H1 (cell line): ENCODE measurements at regions not wholly inside any gene's neighbourhood (a gene's known extent, or its start where the extent isn't known, plus 50 kb on each side); places are given as distances from the start of the nearest gene placed in this dataset.
"Not testable (repeated sequence)": the region's sequence is repeated elsewhere in the genome, so short reads cannot be mapped to it uniquely, and the experiment has no call there.

ENCODE experiments used
- CTCF ChIA-PET: fragments of 300-600 bp; sonication (Branson Sonifier 250); formaldehyde crosslinking; loops from one replicate; lab custom pipeline; 2021; ENCODE audit not compliant: partially characterized antibody; lab: Charles Lee
- POLR2A ChIA-PET: fragments of 300-600 bp; sonication (Branson Sonifier 250); formaldehyde crosslinking; loops from one replicate; lab custom pipeline; 2021; ENCODE audit warnings: inconsistent platforms; ENCODE audit not compliant: partially characterized antibody; lab: Charles Lee
- DNase-seq, 2 experiments: peaks; one replicate each; pipeline versions ENCODE4 v3.0.0 to v3.0.0-alpha.2; 2010 to 2022; ENCODE audit warnings: low spot score in 2 of 2, low read depth in 1 of 2, mixed read lengths in 1 of 2
- FAIRE-seq: peaks from 2 replicates; lab custom pipeline; 2011; peaks lifted over from hg19 to GRCh38; lab: Jason Lieb, UNC
- H2AFZ ChIP-seq: 2 replicates; pipeline ENCODE4 v1.8.1; 2012; ENCODE audit warnings: low read length, inconsistent platforms
- H2AK5ac ChIP-seq: 2 replicates; pipeline ENCODE4 v1.6.1; 2013; ENCODE audit warnings: low read depth, low read length
- H2BK120ac ChIP-seq: replicated peaks from 2 replicates; pipeline ENCODE3; 2013; ENCODE audit warnings: low read depth, low read length, inconsistent platforms
- H2BK12ac ChIP-seq: 2 replicates; pipeline ENCODE4 v1.6.1; 2013; ENCODE audit warnings: low read depth, low read length
- H2BK15ac ChIP-seq: 2 replicates; pipeline ENCODE4 v1.6.1; 2013; ENCODE audit warnings: low read length
- H2BK20ac ChIP-seq: 2 replicates; pipeline ENCODE4 v1.6.1; 2013; ENCODE audit warnings: low read length
- H2BK5ac ChIP-seq: 2 replicates; pipeline ENCODE4 v1.6.1; 2013; ENCODE audit warnings: low read depth, low read length
- H3K14ac ChIP-seq: 2 replicates; pipeline ENCODE4 v1.6.1; 2013; ENCODE audit warnings: inconsistent platforms; ENCODE audit not compliant: insufficient read length
- H3K18ac ChIP-seq: 2 replicates; pipeline ENCODE4 v1.6.1; 2013; ENCODE audit warnings: low read length; ENCODE audit errors: extremely low read depth
- H3K23ac ChIP-seq: 2 replicates; pipeline ENCODE4 v1.6.1; 2013; ENCODE audit warnings: inconsistent platforms; ENCODE audit not compliant: insufficient read length
- H3K23me2 ChIP-seq: 2 replicates; pipeline ENCODE4 v1.6.1; 2013; ENCODE audit warnings: low read depth, low read length
- H3K27ac ChIP-seq: 2 replicates; pipeline ENCODE4 v1.6.1; 2011; ENCODE audit warnings: low read depth, low read length, inconsistent platforms
- H3K27me3 ChIP-seq, 4 experiments: replicated peaks in 1 of 4; 1 replicate in 1 of 4; 2 replicates in 3 of 4; pipeline versions ENCODE4 v1.6.1 to v1.8.1; 2011 to 2013; ENCODE audit warnings: low read length in 3 of 4, mild to moderate bottlenecking in 3 of 4, inconsistent platforms in 2 of 4, mixed read lengths in 2 of 4, moderate library complexity in 1 of 4; ENCODE audit not compliant: control insufficient read depth in 3 of 4, insufficient read depth in 3 of 4; ENCODE audit errors: extremely low read depth in 1 of 4
- H3K36me3 ChIP-seq, 4 experiments: 2 replicates each; pipeline versions ENCODE4 v1.6.1 to v1.8.1; 2011 to 2013; ENCODE audit warnings: mild to moderate bottlenecking in 4 of 4, low read length in 3 of 4, moderate library complexity in 2 of 4, control low read depth in 1 of 4, inconsistent platforms in 1 of 4; ENCODE audit not compliant: insufficient read depth in 4 of 4, control insufficient read depth in 2 of 4
- H3K4ac ChIP-seq: replicated peaks from 2 replicates; pipeline ENCODE3; 2013; ENCODE audit warnings: low read length, low read depth, mixed read lengths, inconsistent platforms; ENCODE audit not compliant: insufficient read length
- H3K4me1 ChIP-seq, 4 experiments: replicated peaks in 1 of 4; 1 replicate in 1 of 4; 2 replicates in 3 of 4; pipeline versions ENCODE4 v1.6.1 to v1.8.1; 2011 to 2013; ENCODE audit warnings: low read length in 3 of 4, inconsistent platforms in 2 of 4, mixed read lengths in 1 of 4; ENCODE audit not compliant: insufficient read depth in 4 of 4, control insufficient read depth in 3 of 4
- H3K4me2 ChIP-seq, 2 experiments: 2 replicates each; pipeline versions ENCODE4 v1.6.1 to v1.8.1; 2011 to 2013; ENCODE audit warnings: low read depth in 2 of 2, low read length in 2 of 2, control low read depth in 1 of 2, inconsistent platforms in 1 of 2, mild to moderate bottlenecking in 1 of 2; ENCODE audit not compliant: insufficient read depth in 1 of 2
- H3K4me3 ChIP-seq, 4 experiments: fragments of 200-600, 300-600 bp in 1 of 4; sonication (generic), shearing (Covaris generic), sonication (Bioruptor Twin) in 1 of 4; 2 replicates each; pipeline versions ENCODE4 v1.5.1 to v1.8.1; 2011 to 2016; ENCODE audit warnings: low read length in 4 of 4, low read depth in 3 of 4, control low read depth in 2 of 4, inconsistent platforms in 2 of 4, mild to moderate bottlenecking in 2 of 4, mixed read lengths in 1 of 4, moderate library complexity in 1 of 4; ENCODE audit not compliant: insufficient read depth in 2 of 4; ENCODE audit errors: extremely low read depth in 1 of 4
- H3K56ac ChIP-seq: replicated peaks from 2 replicates; pipeline ENCODE3; 2013; ENCODE audit warnings: low read depth, mild to moderate bottlenecking, mixed read lengths, low read length, inconsistent platforms; ENCODE audit not compliant: insufficient read length
- H3K79me1 ChIP-seq: 2 replicates; pipeline ENCODE4 v1.6.1; 2013; ENCODE audit warnings: low read depth, low read length, control low read depth
- H3K79me2 ChIP-seq, 2 experiments: 2 replicates each; pipeline versions ENCODE4 v1.6.1 to v1.8.1; 2012 to 2013; ENCODE audit warnings: low read length in 2 of 2, mild to moderate bottlenecking in 2 of 2, inconsistent platforms in 1 of 2; ENCODE audit not compliant: insufficient read depth in 2 of 2, control insufficient read depth in 1 of 2
- H3K9ac ChIP-seq, 4 experiments: replicated peaks in 1 of 4; 1 replicate in 1 of 4; 2 replicates in 3 of 4; pipeline versions ENCODE4 v1.6.1 to v1.8.1; 2011 to 2013; ENCODE audit warnings: low read depth in 3 of 4, low read length in 3 of 4, control low read depth in 2 of 4, mild to moderate bottlenecking in 2 of 4, moderate library complexity in 2 of 4, inconsistent platforms in 1 of 4; ENCODE audit errors: extremely low read depth in 1 of 4
- H3K9me3 ChIP-seq, 2 experiments: 2 replicates each; pipeline versions ENCODE4 v1.6.1 to v1.8.1; 2012 to 2013; ENCODE audit warnings: mild to moderate bottlenecking in 2 of 2, moderate library complexity in 2 of 2, control low read depth in 1 of 2, inconsistent platforms in 1 of 2, low read depth in 1 of 2, low read length in 1 of 2, mixed read lengths in 1 of 2; ENCODE audit not compliant: insufficient read depth in 2 of 2
- H4K20me1 ChIP-seq, 2 experiments: replicated peaks in 1 of 2; 2 replicates each; pipeline versions ENCODE3 to v1.8.1; 2011 to 2013; ENCODE audit warnings: inconsistent platforms in 2 of 2, low read length in 2 of 2, mild to moderate bottlenecking in 1 of 2; ENCODE audit not compliant: insufficient read depth in 2 of 2, control insufficient read depth in 1 of 2
- H4K5ac ChIP-seq: 2 replicates; pipeline ENCODE4 v1.6.1; 2013; ENCODE audit warnings: low read length, low read depth, mixed read lengths, inconsistent platforms; ENCODE audit not compliant: insufficient read length
- H4K8ac ChIP-seq: 2 replicates; pipeline ENCODE4 v1.8.0; 2013; ENCODE audit warnings: mild to moderate bottlenecking, moderate library complexity, low read length, inconsistent platforms; ENCODE audit not compliant: insufficient read depth; ENCODE audit errors: extremely low read depth
- H4K91ac ChIP-seq: replicated peaks from 2 replicates; pipeline ENCODE3; 2013; ENCODE audit warnings: low read length, mixed read lengths, inconsistent platforms; ENCODE audit not compliant: insufficient read length
- WGBS, 2 experiments: shearing (Covaris generic) in 1 of 2; methylation state at CpG; one replicate each; pipeline versions ENCODE4 v1.1.6 to v1.1.7; 2013 to 2015; ENCODE audit warnings: low lambda C conversion rate in 2 of 2, mixed read lengths in 2 of 2, inconsistent platforms in 1 of 2, low coverage in 1 of 2, missing lambda C conversion rate in 1 of 2; ENCODE audit not compliant: insufficient replicate concordance in 2 of 2, insufficient coverage in 1 of 2, insufficient read length in 1 of 2; ENCODE audit errors: extremely low coverage in 1 of 2, missing lambda C conversion rate in 1 of 2; 5-methylcytosine and 5-hydroxymethylcytosine counted together

DNA sequence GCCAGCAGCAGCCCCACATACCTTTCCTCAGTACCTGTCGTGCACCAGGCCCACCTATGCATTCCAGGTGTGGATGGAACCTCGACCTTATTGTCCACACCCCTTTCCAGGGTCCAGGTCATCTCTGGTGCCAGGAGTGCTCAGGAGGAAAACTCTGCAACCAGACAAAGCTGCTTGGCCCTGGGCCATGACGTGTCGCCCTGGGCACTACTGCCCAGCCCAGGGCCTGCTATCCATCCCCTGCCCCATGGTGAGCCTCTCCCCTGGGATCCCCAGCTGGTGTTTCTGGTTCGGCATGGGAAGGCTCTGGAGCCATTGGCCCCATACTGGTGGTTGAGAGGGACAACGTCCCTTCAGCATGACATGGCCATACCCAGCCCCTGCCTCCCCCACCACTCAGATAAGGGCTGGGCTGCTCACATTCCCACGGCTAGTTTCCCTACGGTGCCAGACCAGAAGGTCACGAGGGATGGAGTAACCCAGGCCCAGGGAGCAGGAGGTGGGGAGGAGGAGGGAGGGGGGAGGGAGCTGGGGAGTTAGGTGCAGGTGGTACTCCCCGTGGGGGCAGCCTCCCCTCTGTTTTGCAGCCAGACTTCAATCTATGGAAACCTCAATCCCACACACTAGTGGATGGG, 123.2 kb upstream of the MTLN start:
- H4K91ac ChIP-seq, H2AFZ ChIP-seq, H4K5ac ChIP-seq, H3K18ac ChIP-seq, H3K4me3 ChIP-seq, H3K9ac ChIP-seq, H3K4ac ChIP-seq, H2BK5ac ChIP-seq, CTCF ChIA-PET, H3K36me3 ChIP-seq, H2BK12ac ChIP-seq, H3K14ac ChIP-seq, H3K27ac ChIP-seq, FAIRE-seq, H3K9me3 ChIP-seq, H3K23ac ChIP-seq, H2BK20ac ChIP-seq, DNase-seq, H3K27me3 ChIP-seq, H2BK15ac ChIP-seq, H3K79me2 ChIP-seq, H3K23me2 ChIP-seq, H2BK120ac ChIP-seq, H3K79me1 ChIP-seq, POLR2A ChIA-PET, H4K8ac ChIP-seq, H3K4me2 ChIP-seq, H4K20me1 ChIP-seq, H2AK5ac ChIP-seq, H3K56ac ChIP-seq, H3K4me1 ChIP-seq: not testable (repeated sequence)
- 94% methylated on average over 3 of the region's 10 CpGs; no CpG with 5 or more reads in 1 of the 2 experiments for WGBS, 2 experiments
